HG03571 (cell line): ENCODE measurements at regions not wholly inside any gene's neighbourhood (a gene's known extent, or its start where the extent isn't known, plus 50 kb on each side); places are given as distances from the start of the nearest gene placed in this dataset.
"Not testable (repeated sequence)": the region's sequence is repeated elsewhere in the genome, so short reads cannot be mapped to it uniquely, and the experiment has no call there.

Source experiments
- ATAC-seq: cut with Tn5 transposase; IDR thresholded peaks from one replicate; pipeline ENCODE4 v1.9.1; 2021; ENCODE audit not compliant: unreplicated experiment

DNA sequence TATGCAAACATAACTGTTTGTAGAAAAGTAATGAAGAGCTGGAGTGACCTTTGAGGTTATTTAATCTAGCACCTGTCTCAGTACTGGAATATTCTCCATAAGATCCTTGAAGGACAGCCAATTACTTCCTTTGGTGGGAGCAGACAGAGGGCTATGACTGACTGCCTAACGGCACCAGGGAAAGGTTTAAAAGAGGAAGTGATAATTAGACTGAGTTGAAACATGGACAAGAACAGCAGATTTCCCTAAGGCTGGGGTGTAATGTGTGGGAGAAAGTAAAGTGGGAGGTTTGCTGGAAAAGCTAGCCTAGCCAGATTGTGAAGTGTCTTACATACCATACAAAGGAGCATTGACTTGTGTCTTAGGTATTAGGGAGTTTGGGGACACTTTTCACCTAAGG is 191.3 kb upstream of the PCDH9 start:
- ATAC-seq = no peak

DNA sequence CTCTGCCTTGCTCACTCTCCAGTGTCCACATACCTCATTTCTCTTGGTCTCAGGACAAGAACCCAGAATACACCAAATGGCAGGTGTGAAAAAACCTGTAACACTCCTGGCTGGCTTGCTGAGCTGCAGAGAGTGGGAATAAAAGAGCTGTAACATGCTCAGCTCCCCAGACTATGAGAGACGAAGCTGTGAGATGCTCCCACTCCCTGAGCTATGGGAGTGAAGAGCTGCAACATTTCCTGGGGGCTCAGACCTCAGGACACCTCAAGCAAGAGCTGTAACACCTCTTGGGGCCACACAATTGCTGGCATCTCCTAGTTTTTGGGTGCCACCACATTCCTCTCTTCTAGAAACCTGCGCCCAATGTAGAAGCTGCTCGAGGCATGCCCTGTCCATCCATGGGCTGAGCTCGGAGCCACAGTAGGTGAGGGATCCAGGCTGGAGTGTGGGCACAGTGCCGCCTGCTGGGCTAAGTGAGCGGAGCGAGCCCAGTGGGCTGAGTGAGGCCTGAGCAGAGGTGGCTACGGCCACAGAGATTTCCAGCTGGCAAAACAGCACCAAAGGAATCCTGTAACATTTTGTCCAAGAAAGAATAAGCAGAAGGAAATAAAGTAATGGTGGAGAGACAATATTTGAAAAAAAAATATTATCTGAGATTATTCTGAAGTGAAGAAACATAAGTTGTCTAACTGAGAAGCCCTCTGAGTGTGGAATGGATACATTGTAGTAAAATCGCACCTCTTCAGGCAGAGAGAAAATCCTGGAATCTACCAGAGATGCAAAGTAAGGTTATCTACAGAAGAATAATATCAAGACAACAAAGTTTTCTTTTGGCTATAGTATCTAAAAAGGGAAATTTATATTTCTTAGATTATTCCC is 186.2 kb upstream of the PCDH9 start:
- ATAC-seq = no peak

DNA sequence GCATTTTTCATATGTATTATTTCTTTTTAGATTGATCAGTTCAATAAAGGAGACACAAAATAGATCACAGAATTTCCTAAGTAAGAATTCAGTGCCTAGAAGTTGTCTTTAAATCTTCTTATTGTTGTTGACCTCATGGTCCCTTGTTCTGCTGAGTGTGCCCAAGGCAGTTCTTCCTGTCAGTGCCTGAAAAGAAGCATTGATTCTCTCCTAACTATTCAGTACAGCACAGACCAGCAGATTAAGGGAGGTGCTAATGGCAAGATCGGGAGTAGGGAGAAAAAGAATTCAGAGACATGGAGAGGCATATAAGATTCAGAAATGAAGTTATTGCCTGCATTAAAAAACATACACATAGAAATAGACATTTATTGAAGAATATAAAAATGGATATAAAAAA is 180.5 kb upstream of the PCDH9 start:
- no peak for ATAC-seq

GRCh38 chr13:67408798-67409197 is 178.7 kb upstream of the PCDH9 start:
- no peak for ATAC-seq

DNA sequence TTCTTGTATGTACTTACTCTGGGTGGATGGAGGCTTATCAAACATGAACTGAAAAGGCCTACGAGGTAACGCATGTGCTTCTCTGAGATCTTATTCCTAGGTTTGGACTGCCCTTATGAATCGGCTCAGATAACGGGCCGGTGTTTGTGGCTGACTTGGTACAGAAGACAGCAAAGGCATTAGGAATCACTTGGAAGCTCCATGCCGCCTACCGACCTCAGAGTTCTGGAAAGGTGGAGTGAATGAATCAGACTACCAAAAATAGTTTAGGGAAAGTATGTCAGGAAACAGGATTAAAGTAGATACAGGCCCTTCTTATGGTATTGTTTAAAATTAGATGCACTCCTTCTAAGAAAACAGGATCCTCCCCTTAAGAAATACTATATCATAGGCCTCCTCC is 172.4 kb upstream of the PCDH9 start:
- ATAC-seq = no peak

DNA sequence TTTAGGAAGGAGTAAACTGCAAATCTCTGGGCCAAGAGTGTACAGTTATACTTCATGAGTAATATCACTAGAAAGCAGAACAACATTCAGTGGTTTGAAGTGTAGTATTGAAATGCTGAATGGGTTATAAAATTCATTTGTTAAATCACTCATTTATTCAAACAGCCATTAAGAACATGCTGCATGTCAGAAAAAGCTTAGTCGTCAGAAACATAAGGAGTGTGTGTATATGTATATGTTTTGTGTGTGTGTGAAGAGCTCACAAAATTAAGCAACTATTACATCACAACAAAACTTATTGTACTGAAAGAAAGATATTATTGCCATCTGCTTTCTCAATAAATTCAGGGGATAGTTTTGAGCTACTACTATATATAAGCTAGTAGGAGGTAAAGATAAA is 165.4 kb upstream of the PCDH9 start:
- no peak for ATAC-seq

DNA sequence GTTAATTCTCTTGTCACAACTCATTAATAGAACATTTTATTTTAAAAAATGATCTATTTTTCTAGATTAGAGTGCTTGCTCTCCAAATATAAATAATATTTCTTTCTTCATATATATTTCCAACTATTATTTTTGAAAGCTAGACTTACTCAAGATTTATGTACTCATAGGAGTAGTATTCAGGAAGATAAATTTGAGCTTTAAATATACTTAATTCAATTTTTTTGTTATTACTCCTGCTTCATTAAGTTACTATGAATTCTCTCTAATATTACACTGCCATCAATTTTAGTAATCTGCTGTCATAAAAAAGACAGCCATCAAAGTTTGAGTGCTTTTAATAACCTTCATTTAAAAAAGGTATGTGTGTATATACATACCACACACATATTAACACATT is 161.9 kb upstream of the PCDH9 start:
- ATAC-seq = no peak

DNA sequence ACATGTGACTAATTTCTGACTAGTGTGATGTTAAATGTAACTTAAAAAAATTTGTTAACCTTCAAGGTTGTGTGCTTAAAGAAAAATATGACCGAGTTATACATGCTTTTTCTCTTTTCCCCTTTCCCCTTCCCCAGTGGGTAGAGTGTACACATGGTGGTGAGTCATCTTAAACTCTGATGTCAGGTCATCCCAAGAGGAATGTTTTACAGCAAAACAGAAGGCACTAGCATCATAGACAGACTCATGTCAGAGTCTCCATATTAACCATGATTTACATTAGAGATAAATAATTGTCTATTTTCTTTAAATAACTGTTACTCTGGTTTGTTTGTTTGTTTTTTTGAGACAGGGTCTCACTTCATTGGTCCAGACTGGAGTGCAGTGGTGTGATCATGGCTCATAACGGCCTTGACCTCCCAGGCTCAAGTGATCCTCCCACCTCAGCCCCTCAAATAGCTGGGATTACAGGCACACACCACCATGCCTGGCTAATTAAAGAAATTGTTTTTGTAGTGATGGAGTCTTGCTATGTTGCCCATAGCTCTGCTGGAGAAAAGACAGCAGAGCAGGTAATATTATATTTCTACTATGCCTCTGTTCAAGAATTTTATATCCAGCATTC is 160.4 kb upstream of the PCDH9 start:
- no peak for ATAC-seq

DNA sequence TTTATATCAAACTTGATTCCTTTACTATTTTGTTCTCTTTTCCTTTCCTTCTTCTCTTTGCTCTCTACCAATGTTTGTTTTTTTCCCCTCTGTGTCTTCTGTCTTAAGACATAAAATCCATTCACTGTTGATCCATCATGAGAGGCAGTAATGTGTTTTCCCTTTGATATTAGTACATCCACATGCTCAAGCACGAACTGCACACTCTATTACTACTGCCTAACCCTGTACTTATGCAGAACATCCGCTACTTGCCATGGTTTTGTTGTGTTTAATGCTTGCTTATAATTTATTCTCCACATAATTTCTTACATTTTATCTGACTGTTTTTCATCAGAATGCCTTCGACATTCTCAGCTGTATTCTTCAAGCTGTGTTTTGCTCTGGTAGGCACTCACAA is 159.0 kb upstream of the PCDH9 start:
- ATAC-seq = no peak

- not testable (repeated sequence) for ATAC-seq
Observed at GRCh38 chr13:67383109-67383757, 153.1 kb upstream of the PCDH9 start.

- no peak for ATAC-seq
Observed at GRCh38 chr13:67377919-67378318, 147.8 kb upstream of the PCDH9 start.

- ATAC-seq = no peak
Observed at GRCh38 chr13:67374391-67374790, 144.3 kb upstream of the PCDH9 start.

GRCh38 chr13:67372868-67373464 is 142.8 kb upstream of the PCDH9 start:
- ATAC-seq = no peak

DNA sequence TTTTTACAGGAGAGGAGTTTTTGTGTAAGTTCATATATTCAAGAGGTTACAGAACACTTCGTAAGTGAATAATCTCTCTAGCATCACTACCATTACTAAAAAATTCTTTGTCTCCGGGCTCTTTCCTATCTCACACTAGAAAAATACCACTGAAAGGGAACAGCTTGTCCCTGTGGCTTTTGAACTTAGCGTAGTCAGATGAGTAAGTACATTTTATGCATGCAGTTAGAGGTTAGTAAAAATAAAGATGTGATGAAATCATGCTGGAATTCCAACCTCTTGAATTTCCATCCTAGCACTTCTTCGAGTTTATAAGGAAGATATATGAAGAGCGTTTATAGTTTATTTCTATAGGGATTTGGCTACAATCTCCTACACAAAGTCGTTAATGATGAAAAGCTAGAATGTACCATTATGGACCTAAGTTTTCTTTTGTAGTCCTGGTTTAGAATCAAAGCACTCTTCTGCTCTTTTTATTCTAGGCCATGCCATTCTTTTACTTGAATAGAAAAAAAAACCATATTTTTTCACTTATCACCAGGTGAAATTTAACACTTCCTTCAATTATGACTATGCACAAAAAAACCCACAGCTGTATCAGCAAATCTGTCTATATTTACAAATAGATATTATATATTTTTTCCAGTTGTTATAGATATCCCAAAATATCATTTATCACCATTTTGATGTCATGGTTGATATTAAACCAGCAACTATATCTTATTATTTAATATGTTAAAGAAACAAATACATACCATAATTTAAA is 139.9 kb upstream of the PCDH9 start:
- no peak for ATAC-seq

GRCh38 chr13:67367399-67367798 is 137.3 kb upstream of the PCDH9 start:
- ATAC-seq = no peak

DNA sequence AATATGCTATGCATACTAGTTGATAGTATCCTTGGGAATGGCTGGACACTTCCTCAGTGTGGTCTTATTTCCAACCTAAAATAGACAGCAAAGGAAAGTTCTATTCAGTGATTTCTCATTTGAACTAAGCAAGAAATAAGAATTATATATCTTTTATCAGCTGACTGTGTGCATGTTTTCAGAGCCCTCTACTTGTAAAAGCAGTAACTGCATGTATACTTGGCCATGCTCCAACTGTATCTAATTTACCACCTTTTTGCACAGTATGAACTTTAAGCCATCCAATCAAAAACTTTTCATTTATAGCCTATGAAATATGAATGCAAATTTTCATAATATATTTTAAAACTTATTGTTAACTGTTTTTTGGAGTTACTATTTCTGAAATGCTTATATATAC is 136.4 kb upstream of the PCDH9 start:
- ATAC-seq = no peak

DNA sequence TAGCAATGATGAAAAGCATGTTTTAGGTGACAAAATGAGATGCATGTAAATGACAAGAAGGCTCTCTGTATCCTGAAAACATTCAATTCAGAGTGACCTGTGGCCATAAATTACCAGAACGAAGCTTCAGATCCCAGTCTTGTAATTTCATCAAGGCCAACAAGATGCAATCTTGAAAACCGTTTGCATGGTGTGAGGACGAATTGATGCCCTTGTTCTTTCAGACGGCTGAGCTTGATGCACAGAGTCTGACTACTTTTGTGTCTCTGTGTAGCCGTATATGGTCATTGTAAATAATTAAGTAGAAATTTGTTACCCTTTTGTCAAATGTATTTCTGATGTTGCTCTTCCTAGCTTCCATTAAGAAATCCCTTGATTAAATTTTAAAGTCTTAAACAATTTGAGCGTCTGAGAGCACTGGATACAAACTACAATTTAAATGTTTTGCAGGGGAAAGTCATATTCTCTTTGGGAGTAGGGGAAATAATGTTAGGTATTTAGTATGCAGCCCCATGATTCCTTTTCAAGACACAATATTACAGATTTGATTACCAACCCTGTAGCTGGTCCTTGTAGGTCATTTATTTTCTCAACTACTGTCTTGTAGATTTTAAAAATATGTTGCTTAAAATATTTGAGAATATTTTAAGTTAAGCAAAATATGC is 125.8 kb upstream of the PCDH9 start:
- ATAC-seq = no peak

GRCh38 chr13:67353941-67354340 is 123.8 kb upstream of the PCDH9 start:
- no peak for ATAC-seq

DNA sequence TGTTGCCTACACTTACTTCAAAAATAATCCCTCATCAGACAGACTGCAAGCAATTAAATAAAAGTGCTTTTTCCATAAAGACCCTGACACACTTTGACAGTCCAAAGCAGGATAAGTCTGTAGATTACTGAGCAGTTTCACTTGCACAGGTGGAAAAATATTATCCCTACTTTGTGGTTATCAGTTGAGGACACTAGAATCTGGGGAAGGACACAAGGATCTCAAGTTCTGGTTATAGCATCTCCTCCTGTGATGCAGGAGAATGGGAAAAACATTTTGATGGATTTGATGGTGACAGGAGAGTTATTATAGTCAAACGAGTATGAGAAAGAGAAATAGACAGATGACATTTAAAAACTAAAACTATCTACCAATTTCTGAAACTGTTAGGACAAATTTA is 122.9 kb upstream of the PCDH9 start:
- no peak for ATAC-seq

- ATAC-seq = no peak
Observed at GRCh38 chr13:67351909-67352308, 121.8 kb upstream of the PCDH9 start.
